Ishikawa (cell line): ENCODE measurements at regions not wholly inside any gene's neighbourhood (a gene's known extent, or its start where the extent isn't known, plus 50 kb on each side); places are given as distances from the start of the nearest gene placed in this dataset.

ENCODE experiments used
- CEBPB ChIP-seq: IDR thresholded peaks from 2 replicates; pipeline ENCODE4 v1.6.1; 2012
- CREB1 ChIP-seq: IDR thresholded peaks from 2 replicates; pipeline ENCODE4 v1.6.1; 2012; ENCODE audit warnings: low read depth
- EGR1 ChIP-seq: IDR thresholded peaks from 2 replicates; pipeline ENCODE4 v1.6.1; 2012
- EP300 ChIP-seq: IDR thresholded peaks from 2 replicates; pipeline ENCODE4 v1.6.1; 2012; ENCODE audit warnings: borderline replicate concordance
- FOXM1 ChIP-seq: IDR thresholded peaks from 2 replicates; pipeline ENCODE4 v1.6.1; 2012; ENCODE audit warnings: low read depth, borderline replicate concordance
- NFIC ChIP-seq: IDR thresholded peaks from 2 replicates; pipeline ENCODE4 v1.6.1; 2012
- RAD21 ChIP-seq: IDR thresholded peaks from 2 replicates; pipeline ENCODE4 v1.6.1; 2012; ENCODE audit warnings: low read depth
- TAF1 ChIP-seq: IDR thresholded peaks from 2 replicates; pipeline ENCODE4 v1.6.1; 2012; ENCODE audit warnings: low read depth, mild to moderate bottlenecking
- TCF12 ChIP-seq: IDR thresholded peaks from 2 replicates; pipeline ENCODE4 v1.6.1; 2012; ENCODE audit warnings: low read depth
- TEAD4 ChIP-seq: IDR thresholded peaks from 2 replicates; pipeline ENCODE4 v1.6.1; 2012
- USF1 ChIP-seq: IDR thresholded peaks from 2 replicates; pipeline ENCODE4 v1.6.1; 2012
- YY1 ChIP-seq: IDR thresholded peaks from 2 replicates; pipeline ENCODE4 v1.6.1; 2012; ENCODE audit warnings: low read depth
- ZBTB7A ChIP-seq: IDR thresholded peaks from 2 replicates; pipeline ENCODE4 v1.6.1; 2012; ENCODE audit warnings: low read depth
- TF ChIP-seq, protein P1 (sequence below): IDR thresholded peaks from 2 replicates; pipeline ENCODE4 v1.6.1; 2012
- TF ChIP-seq, protein P2 (sequence below): IDR thresholded peaks from 2 replicates; pipeline ENCODE4 v1.6.1; 2012; ENCODE audit warnings: low read depth, mild to moderate bottlenecking

GRCh38 chr3:8001712-8002111, 499.9 kb upstream of the LMCD1 start:
- TF ChIP-seq EP300 (no peak), ZBTB7A (no peak), USF1 (no peak), TCF12 (no peak), CEBPB (no peak), EGR1 (no peak)
- TF ChIP-seq, protein P1, sequence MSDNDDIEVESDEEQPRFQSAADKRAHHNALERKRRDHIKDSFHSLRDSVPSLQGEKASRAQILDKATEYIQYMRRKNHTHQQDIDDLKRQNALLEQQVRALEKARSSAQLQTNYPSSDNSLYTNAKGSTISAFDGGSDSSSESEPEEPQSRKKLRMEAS: no peak

- no peak for TF ChIP-seq EGR1
- no peak for TF ChIP-seq USF1
- no peak for TF ChIP-seq YY1
- no peak for TF ChIP-seq TEAD4
- TF ChIP-seq TCF12: no peak
- TF ChIP-seq, protein P2, sequence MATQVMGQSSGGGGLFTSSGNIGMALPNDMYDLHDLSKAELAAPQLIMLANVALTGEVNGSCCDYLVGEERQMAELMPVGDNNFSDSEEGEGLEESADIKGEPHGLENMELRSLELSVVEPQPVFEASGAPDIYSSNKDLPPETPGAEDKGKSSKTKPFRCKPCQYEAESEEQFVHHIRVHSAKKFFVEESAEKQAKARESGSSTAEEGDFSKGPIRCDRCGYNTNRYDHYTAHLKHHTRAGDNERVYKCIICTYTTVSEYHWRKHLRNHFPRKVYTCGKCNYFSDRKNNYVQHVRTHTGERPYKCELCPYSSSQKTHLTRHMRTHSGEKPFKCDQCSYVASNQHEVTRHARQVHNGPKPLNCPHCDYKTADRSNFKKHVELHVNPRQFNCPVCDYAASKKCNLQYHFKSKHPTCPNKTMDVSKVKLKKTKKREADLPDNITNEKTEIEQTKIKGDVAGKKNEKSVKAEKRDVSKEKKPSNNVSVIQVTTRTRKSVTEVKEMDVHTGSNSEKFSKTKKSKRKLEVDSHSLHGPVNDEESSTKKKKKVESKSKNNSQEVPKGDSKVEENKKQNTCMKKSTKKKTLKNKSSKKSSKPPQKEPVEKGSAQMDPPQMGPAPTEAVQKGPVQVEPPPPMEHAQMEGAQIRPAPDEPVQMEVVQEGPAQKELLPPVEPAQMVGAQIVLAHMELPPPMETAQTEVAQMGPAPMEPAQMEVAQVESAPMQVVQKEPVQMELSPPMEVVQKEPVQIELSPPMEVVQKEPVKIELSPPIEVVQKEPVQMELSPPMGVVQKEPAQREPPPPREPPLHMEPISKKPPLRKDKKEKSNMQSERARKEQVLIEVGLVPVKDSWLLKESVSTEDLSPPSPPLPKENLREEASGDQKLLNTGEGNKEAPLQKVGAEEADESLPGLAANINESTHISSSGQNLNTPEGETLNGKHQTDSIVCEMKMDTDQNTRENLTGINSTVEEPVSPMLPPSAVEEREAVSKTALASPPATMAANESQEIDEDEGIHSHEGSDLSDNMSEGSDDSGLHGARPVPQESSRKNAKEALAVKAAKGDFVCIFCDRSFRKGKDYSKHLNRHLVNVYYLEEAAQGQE: no peak
- no peak for TF ChIP-seq ZBTB7A
- TF ChIP-seq, protein P1: no peak
- no peak for TF ChIP-seq EP300
- no peak for TF ChIP-seq FOXM1
- no peak for TF ChIP-seq TAF1
These were observed 489.7 kb upstream of the LMCD1 start for GRCh38 chr3:8011902-8012301.

- no peak for TF ChIP-seq EP300
- TF ChIP-seq FOXM1: no peak
- TF ChIP-seq EGR1: no peak
- TF ChIP-seq, protein P2: no peak
- TF ChIP-seq TCF12: no peak
- TF ChIP-seq CREB1: no peak
- no peak for TF ChIP-seq TAF1
- no peak for TF ChIP-seq RAD21
- TF ChIP-seq YY1: no peak
- no peak for TF ChIP-seq NFIC
- no peak for TF ChIP-seq CEBPB
- no peak for TF ChIP-seq TEAD4
- TF ChIP-seq USF1: no peak
- TF ChIP-seq, protein P1: no peak
- TF ChIP-seq ZBTB7A: no peak
These were observed 481.4 kb upstream of the LMCD1 start for GRCh38 chr3:8020047-8020841.

- TF ChIP-seq YY1: no peak
These were observed 473.7 kb upstream of the LMCD1 start for GRCh38 chr3:8027954-8028353.

DNA sequence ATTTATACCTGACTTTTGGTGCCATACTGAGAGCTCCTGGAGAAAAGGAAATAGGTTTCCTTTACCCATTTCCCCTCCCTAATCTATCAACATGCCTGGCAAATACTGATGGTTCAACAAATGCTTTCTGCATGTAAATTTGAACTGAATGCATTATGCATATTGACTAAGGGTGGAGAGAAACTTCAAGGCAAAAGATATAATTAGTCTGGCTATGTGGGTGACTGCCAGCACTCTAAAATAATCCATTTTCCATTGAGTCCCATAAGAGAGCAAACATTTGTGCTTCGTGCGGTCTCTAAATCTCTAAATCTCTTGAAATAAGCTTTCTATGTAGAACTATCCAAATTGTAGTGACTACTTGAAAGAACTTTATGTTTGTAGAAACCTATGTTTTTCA, 451.3 kb upstream of the LMCD1 start:
- TF ChIP-seq EP300 (no peak), RAD21 (no peak), TEAD4 (no peak)

GRCh38 chr3:8052659-8053058, 449.0 kb upstream of the LMCD1 start:
- TF ChIP-seq, protein P1: no peak
- no peak for TF ChIP-seq CEBPB
- TF ChIP-seq EGR1: no peak
- no peak for TF ChIP-seq ZBTB7A
- no peak for TF ChIP-seq EP300
- no peak for TF ChIP-seq CREB1
- TF ChIP-seq USF1: no peak
- TF ChIP-seq TCF12: no peak
- no peak for TF ChIP-seq TEAD4
- TF ChIP-seq TAF1: no peak
- TF ChIP-seq YY1: no peak
- no peak for TF ChIP-seq FOXM1
- TF ChIP-seq NFIC: no peak
- TF ChIP-seq, protein P2: no peak
- TF ChIP-seq RAD21: no peak
